ENCODE measurements at regions not wholly inside any gene's neighbourhood (a gene's known extent, or its start where the extent isn't known, plus 50 kb on each side); places are given as distances from the start of the nearest gene placed in this dataset.

DNA sequence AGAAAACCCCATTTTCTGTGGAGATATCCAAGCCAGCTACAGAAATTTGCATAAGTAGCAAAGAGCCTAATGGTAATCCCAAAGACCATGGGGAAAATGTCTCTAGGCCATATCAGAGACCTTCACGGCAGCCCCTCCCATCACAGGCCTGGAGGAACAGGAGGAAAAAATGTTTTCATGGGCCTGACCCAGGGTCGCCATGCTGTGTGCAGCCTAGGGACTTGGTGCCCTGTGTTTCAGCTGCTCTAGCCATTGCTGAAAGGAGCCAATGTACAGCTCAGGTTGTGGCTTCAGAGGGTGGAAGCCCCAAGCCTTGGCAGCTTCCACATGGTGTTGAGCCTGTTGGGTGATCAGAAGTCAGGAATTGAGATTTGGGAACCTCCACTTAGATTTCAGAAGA is 1150.7 kb downstream of the OTOL1 start:
- ChIA-PET CTCF (no interaction called here), POLR2A (ENCODE audit: low non-redundant PET) (no interaction called here)
- H3K27ac ChIP-seq (ENCODE audit: low read depth, low read length, poor library complexity, severe bottlenecking) = no peak overlapping the region
- DNase-seq (ENCODE audit: low spot score) = no peak
- BruUV-seq (replicated peaks) = no TSS peak
- TF ChIP-seq, protein P1, sequence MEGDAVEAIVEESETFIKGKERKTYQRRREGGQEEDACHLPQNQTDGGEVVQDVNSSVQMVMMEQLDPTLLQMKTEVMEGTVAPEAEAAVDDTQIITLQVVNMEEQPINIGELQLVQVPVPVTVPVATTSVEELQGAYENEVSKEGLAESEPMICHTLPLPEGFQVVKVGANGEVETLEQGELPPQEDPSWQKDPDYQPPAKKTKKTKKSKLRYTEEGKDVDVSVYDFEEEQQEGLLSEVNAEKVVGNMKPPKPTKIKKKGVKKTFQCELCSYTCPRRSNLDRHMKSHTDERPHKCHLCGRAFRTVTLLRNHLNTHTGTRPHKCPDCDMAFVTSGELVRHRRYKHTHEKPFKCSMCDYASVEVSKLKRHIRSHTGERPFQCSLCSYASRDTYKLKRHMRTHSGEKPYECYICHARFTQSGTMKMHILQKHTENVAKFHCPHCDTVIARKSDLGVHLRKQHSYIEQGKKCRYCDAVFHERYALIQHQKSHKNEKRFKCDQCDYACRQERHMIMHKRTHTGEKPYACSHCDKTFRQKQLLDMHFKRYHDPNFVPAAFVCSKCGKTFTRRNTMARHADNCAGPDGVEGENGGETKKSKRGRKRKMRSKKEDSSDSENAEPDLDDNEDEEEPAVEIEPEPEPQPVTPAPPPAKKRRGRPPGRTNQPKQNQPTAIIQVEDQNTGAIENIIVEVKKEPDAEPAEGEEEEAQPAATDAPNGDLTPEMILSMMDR (conservative IDR thresholded peaks at IDR 0.05; ENCODE audit: low read depth, low read length) = no peak
- TF ChIP-seq EZH2 (IDR thresholded peaks at IDR 0.05; ENCODE audit: borderline replicate concordance, low read depth, low read length, poor library complexity, severe bottlenecking) = no peak
- intact Hi-C loops (cut with micrococcal nuclease; ENCODE audit: unreplicated experiment) = no loop called here
- H3K4me3 ChIP-seq (ENCODE audit: low read depth, low read length, poor library complexity, severe bottlenecking) = no peak overlapping the region
- no peaks in the 10 kb centered on the region for H3K27me3 ChIP-seq (replicated peaks; ENCODE audit: insufficient read depth, low read depth, low read length, poor library complexity)
- no peaks in the 10 kb centered on the region for H3K4me1 ChIP-seq (ENCODE audit: insufficient read depth, low read length, poor library complexity, severe bottlenecking)
- H3K9me3 ChIP-seq (ENCODE audit: low read depth, low read length, poor library complexity, severe bottlenecking) = peaks cover 12% of the 10 kb centered on the region
- H3K36me3 ChIP-seq (ENCODE audit: insufficient read depth, low read length, poor library complexity, severe bottlenecking) = no peaks in the 10 kb centered on the region

DNA sequence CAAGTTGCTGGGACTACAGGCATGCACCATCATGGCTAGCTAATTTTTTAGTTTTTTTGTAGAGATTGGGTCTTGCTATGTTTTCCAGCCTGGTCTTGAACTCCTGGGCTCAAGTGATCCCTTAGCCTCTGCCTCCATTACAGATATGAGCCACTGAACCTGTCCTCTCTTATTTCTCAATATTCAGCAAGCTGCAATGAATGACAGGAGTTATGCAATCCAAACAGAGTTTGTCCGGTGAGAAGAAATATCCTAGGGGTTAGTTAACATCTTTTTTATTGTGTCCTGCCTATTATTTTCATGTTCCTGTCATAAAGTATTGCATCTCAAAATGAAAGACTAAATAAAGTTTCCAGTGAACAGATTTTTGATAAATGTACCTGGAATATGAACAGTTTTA is 1161.4 kb downstream of the OTOL1 start:
- CTCF ChIA-PET = no interaction called here
- BruUV-seq (replicated peaks) = no TSS peak
- no peak for TF ChIP-seq EZH2 (IDR thresholded peaks at IDR 0.05; ENCODE audit: borderline replicate concordance, low read depth, low read length, poor library complexity, severe bottlenecking)
- TF ChIP-seq, protein P1 (conservative IDR thresholded peaks at IDR 0.05; ENCODE audit: low read depth, low read length) = no peak
- DNase-seq (ENCODE audit: low spot score) = no peak
- Histone ChIP-seq H3K27ac (ENCODE audit: low read depth, low read length, poor library complexity, severe bottlenecking) (no peak overlapping the region), H3K36me3 (ENCODE audit: insufficient read depth, low read length, poor library complexity, severe bottlenecking) (no peaks in the 10 kb centered on the region), H3K9me3 (ENCODE audit: low read depth, low read length, poor library complexity, severe bottlenecking) (no peaks in the 10 kb centered on the region), H3K27me3 (replicated peaks; ENCODE audit: insufficient read depth, low read depth, low read length, poor library complexity) (no peaks in the 10 kb centered on the region), H3K4me1 (ENCODE audit: insufficient read depth, low read length, poor library complexity, severe bottlenecking) (no peaks in the 10 kb centered on the region), H3K4me3 (ENCODE audit: low read depth, low read length, poor library complexity, severe bottlenecking) (no peak overlapping the region)
- intact Hi-C loops (cut with micrococcal nuclease; ENCODE audit: unreplicated experiment) = no loop called here
- POLR2A ChIA-PET (ENCODE audit: low non-redundant PET) = no interaction called here

DNA sequence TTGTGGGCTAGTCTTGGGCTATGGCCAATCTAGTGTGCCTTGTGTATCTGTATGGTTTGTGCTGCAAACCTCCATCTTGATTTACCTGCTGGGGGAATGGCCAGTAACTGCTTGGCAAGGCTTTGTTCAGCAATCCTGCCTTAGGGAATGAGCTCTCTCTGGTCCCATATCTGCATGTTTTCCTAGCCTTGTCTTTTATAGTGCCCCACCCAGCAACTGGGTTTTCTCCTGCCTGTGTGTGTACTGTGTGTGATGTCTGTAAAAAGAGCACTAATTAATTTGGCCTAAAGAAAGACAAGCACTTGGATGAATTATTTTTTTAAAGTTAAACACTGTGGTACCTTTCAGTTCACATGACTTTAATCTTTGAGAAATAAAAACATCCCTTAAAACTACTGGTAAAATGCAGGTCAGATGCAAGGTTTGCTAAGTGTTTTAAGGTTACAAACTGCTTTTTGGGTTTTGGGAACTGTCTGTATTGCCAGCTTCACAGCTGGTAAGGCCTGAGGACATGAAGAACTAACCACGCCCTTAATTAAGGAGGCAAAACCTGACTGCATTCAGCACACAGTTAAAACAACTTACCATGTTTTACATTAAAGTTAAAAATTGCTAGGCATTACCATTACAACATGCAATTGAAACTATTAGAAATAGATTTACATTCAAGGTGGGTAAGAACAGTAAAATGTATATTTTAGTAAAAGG is 1169.2 kb downstream of the OTOL1 start:
- BruUV-seq (replicated peaks) = no TSS peak
- Histone ChIP-seq H3K4me3 (ENCODE audit: low read depth, low read length, poor library complexity, severe bottlenecking) (no peak overlapping the region), H3K36me3 (ENCODE audit: insufficient read depth, low read length, poor library complexity, severe bottlenecking) (no peaks in the 10 kb centered on the region), H3K9me3 (ENCODE audit: low read depth, low read length, poor library complexity, severe bottlenecking) (no peaks in the 10 kb centered on the region), H3K4me1 (ENCODE audit: insufficient read depth, low read length, poor library complexity, severe bottlenecking) (no peaks in the 10 kb centered on the region), H3K27me3 (replicated peaks; ENCODE audit: insufficient read depth, low read depth, low read length, poor library complexity) (no peaks in the 10 kb centered on the region), H3K27ac (ENCODE audit: low read depth, low read length, poor library complexity, severe bottlenecking) (no peak overlapping the region)
- intact Hi-C loops (cut with micrococcal nuclease; ENCODE audit: unreplicated experiment) = no loop called here
- CTCF ChIA-PET = no interaction called here
- no peak for TF ChIP-seq EZH2 (IDR thresholded peaks at IDR 0.05; ENCODE audit: borderline replicate concordance, low read depth, low read length, poor library complexity, severe bottlenecking)
- TF ChIP-seq, protein P1 (conservative IDR thresholded peaks at IDR 0.05; ENCODE audit: low read depth, low read length) = no peak
- POLR2A ChIA-PET (ENCODE audit: low non-redundant PET) = no interaction called here
- no peak for DNase-seq (ENCODE audit: low spot score)

Measured in A673 (cell line).